ENCODE measurements at regions not wholly inside any gene's neighbourhood (a gene's known extent, or its start where the extent isn't known, plus 50 kb on each side); places are given as distances from the start of the nearest gene placed in this dataset.
"Not testable (repeated sequence)": the region's sequence is repeated elsewhere in the genome, so short reads cannot be mapped to it uniquely, and the experiment has no call there.

- DNase-seq, result no peak
Measured at GRCh38 chr7:133132906-133133305, 51.0 kb upstream of the CHCHD3 start.

GRCh38 chr7:133134810-133135209 is 52.9 kb upstream of the CHCHD3 start:
- DNase-seq, result no peak

GRCh38 chr7:133135451-133135850 is 53.6 kb upstream of the CHCHD3 start:
- no peak for DNase-seq

- DNase-seq, result no peak
Measured at GRCh38 chr7:133139350-133139749, 57.5 kb upstream of the CHCHD3 start.

GRCh38 chr7:133139801-133140200 is 57.9 kb upstream of the CHCHD3 start:
- no peak for DNase-seq

DNA sequence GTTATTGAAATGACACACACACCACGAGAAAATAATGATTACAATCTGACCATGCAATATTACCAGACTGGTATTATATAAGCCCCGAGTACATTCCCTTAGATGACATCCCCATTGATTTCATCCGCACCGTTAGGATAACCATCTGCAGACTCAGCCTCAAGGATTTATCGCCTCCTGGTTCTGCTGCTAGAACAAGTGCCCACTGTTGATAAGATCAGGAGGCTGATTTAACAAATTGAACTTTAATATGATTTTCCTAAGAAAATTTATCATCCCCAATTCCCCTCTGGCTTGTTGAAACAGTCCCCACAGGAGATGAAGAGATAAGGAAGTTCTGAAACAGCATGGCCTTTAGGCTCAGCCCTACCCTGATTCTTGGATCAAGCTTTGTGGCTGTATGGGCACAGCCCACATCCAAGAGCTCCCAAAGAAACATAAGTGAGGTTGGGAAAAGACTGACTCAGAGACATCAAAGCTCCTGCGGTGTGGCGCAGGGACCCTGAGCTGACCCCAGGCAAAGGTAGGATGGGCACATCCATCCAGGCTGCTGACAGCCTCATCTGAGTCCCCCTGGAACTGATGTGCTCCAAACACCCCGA is 59.2 kb upstream of the CHCHD3 start:
- no peak for DNase-seq

DNA sequence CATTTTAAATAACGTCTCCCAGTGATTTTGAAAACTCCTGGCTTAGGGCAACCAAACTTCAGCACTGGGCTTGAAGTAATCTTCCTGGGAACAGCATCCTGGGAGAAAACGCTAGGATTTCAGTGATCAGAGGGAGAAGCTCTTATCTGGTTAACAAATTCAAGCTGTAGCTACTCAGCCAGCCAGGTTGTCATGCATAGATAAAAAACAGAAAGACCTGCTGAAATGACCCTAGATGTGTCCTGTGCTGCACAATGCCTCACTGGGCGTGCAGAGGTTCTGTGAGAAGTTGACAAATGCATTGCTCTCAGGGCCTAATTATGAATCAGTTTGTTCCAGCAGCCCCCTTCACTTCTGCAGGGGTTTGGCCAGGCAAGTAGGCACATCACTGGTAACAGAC is 68.9 kb upstream of the CHCHD3 start:
- DNase-seq, result no peak

- no peak for DNase-seq
Measured at GRCh38 chr7:133152875-133153274, 71.0 kb upstream of the CHCHD3 start.

- no peak for DNase-seq
Measured at GRCh38 chr7:133155146-133155545, 73.3 kb upstream of the CHCHD3 start.

DNA sequence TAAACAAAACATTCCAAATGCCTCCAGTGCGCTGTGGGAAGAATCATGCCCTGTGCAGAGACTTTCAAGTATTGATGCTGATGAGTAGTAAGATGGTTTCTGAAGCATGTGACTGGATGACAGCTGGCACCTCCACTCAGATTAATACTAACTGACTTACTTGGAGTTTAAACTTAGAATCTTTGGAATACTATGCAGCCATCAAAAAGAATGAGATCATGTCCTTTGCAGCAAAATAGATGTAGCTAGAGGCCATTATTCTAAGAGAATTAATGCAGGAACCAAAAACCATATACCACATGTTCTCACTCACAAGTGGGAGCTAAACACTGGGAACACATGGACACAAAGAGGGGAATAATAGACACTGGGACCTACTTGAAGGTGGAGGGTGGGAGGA is 73.8 kb upstream of the CHCHD3 start:
- DNase-seq, result no peak

DNA sequence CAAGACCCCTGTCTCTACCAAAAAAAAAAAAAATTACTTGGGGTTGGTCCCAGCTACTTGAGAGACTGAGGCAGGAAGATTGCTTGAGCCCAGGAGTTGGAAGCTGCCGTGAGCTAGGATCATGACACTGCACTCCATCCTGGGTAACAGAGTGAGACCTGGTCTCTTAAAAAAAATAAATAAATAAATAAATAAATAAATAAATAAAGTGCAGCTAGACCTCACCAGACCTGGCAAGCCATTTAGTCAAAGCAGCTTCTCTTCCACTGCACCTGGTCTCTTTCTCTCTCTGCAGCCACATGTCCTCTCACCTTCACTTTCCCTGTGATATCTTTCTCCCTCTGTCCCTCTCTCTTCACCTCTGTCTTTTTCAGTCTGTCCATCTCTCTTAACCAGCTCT is 75.2 kb upstream of the CHCHD3 start:
- no peak for DNase-seq

DNA sequence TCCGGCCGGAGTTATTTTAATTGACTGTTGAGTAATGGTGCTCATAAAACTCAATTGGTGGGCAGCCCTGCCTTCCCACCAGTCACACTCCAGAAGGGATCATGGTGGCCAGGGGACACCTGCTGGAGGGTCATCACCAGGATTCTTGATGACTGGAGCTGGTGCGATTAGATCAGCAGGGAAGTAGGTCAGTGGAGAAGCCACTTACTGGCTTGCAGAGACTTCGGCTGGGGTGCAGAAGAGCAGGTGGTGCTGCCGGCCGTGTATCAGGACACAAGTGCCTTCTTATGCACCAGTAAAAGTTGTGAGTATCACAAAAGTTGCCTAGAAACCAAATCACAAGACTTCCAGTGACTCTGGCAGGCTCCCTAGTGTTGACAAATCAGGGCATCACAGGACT is 82.6 kb upstream of the CHCHD3 start:
- no peak for DNase-seq

- no peak for DNase-seq
Measured at GRCh38 chr7:133165001-133165400, 83.1 kb upstream of the CHCHD3 start.

DNA sequence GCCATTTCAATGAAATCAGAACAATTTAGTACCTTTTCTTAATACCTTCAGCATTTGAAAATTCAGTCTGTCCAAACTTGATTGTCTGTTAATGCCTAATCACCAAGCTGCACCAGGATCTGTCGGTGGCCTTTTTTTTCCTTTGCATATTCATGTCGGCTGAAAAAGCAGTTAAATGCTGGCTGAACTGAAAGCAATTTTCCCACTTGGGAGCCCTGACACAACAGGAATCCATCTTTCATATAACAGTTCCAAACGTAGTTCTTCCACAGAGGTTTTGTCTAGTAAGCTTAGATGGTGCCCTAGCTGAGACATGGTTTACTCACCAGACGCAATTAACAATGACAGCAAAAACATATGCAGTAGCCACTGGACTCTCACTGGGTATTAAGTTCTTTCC is 83.6 kb upstream of the CHCHD3 start:
- DNase-seq, result no peak

- no peak for DNase-seq
Measured at GRCh38 chr7:133167300-133167699, 85.4 kb upstream of the CHCHD3 start.

- not testable (repeated sequence) for DNase-seq
Measured at GRCh38 chr7:133169167-133169822, 83.6 kb upstream of the EXOC4 start.

DNA sequence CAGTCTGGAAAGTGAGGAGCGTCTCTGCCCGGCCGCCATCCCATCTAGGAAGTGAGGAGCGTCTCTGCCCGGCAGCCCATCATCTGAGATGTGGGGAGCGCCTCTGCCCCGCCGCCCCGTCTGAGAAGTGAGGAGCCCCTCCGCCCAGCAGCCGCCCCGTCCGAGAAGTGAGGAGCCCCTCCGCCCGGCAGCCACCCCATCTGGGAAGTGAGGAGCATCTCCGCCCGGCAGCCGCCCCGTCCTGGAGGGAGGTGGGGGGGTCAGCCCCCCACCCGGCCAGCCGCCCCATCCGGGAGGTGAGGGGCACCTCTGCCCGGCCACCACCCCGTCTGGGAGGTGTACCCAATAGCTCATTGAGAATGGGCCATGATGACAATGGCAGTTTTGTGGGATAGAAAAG is 75.4 kb upstream of the EXOC4 start:
- DNase-seq, result not testable (repeated sequence)

GRCh38 chr7:133180717-133181116 is 72.2 kb upstream of the EXOC4 start:
- no peak for DNase-seq

DNA sequence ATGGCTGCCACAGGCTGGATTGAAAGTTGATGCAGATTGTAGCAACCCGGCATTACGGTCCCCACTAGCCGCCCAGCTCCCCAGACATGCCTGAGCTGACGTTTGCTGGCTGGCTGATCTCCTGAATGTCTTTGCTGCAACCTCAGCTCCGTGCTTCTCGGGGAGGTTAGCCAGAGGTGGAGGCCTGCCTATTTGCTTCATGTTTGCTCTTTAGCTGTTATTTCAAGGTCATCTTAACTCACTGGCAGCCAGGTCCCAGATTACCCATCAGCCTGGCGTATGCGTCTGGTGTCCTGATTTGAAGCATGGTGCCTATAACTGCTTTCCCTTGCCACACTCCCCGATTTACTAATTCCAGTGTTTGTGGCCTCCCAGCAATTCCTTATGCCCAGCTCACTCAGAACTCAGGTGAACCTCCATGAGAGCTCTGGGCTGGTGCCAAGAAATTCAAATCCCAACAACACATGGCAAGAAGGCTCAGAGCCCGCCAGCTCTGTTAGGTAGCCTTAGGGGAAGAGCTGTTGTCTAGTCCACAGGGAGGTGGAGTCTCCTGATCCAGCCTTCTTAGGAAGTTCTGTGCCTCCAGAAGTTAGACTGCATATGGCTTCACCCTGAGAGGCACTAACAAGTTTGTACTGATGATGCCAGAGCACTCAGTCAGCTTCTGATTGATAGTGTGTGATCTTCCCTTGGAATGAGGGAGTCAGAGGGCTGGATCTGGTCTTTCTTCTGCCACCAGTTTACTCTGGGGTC is 69.7 kb upstream of the EXOC4 start:
- DNase-seq, result peak; percentile 13

GRCh38 chr7:133183969-133184368 is 68.9 kb upstream of the EXOC4 start:
- no peak for DNase-seq

DNA sequence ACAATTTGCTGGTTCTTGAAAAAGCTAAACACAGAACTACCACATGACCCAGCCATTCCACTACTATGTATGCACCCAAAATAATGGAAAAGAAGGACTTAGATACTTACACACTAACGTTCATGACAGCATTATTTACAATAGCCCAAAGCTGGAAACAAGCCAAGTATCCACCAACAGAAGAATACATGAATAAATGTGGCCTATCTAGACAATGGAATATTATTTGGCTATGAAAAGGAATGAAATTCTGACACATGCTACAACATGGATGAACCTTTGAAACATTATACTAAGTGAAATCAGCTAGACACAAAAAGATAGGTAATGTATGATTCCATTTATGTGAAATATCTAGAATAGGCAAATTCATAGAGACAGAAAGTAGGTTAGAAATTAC is 67.4 kb upstream of the EXOC4 start:
- DNase-seq, result no peak

GRCh38 chr7:133186060-133186459 is 66.8 kb upstream of the EXOC4 start:
- no peak for DNase-seq

- DNase-seq, result no peak
Measured at GRCh38 chr7:133190172-133190528, 62.7 kb upstream of the EXOC4 start.

DNA sequence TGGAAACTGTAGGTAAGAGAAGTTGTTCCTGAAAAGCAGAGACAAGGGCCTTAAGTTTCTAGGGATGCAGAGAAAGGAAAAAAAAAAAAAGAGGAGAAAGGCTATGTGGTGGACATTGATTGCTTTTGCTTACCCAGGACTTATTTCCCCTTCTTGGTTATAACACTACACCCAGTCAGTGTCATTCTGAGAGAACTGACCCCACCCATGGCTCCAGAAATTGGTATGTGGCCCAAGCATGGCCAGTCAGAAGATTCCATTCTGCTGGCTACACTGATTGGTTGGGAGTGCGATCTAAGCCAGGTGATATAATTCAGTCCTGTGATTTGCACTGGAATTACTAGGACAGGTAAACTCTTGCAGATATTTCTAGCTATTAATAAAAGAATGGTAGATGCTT is 62.2 kb upstream of the EXOC4 start:
- DNase-seq, result no peak

GRCh38 chr7:133191787-133192186 is 61.1 kb upstream of the EXOC4 start:
- DNase-seq, result no peak

All from NCI-H1105 treated with DMSO at 0.1 percent for 48 hours (cell line).